ENCODE measurements at regions not wholly inside any gene's neighbourhood (a gene's known extent, or its start where the extent isn't known, plus 50 kb on each side); places are given as distances from the start of the nearest gene placed in this dataset.

DNA sequence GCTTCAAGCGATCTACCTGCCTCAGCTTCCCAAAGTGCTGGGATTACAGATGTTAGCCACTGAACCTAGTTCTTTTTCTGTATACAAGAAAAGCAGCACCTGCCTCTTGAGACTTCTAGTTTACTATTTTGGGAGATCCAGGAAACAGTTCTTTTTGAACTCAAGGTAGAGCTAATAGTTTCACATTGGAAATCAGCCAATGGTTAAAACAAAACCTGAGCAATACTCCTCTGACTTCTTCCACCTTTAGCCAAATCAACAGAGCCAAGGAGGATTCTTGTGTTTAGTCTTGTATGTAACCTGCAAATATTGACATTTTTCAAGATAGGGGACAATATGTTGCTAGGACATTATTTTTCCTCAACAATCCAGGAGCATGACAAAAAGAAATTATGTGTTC, 349.4 kb downstream of the SH3GL2 start:
- in situ Hi-C loops (cut with MboI; ENCODE audit: low pct_unique_long_range_greater_than_20kb, low sequenced_read_pairs, unreplicated experiment) = no loop called here
- TF ChIP-seq, protein P1, sequence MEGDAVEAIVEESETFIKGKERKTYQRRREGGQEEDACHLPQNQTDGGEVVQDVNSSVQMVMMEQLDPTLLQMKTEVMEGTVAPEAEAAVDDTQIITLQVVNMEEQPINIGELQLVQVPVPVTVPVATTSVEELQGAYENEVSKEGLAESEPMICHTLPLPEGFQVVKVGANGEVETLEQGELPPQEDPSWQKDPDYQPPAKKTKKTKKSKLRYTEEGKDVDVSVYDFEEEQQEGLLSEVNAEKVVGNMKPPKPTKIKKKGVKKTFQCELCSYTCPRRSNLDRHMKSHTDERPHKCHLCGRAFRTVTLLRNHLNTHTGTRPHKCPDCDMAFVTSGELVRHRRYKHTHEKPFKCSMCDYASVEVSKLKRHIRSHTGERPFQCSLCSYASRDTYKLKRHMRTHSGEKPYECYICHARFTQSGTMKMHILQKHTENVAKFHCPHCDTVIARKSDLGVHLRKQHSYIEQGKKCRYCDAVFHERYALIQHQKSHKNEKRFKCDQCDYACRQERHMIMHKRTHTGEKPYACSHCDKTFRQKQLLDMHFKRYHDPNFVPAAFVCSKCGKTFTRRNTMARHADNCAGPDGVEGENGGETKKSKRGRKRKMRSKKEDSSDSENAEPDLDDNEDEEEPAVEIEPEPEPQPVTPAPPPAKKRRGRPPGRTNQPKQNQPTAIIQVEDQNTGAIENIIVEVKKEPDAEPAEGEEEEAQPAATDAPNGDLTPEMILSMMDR (IDR thresholded peaks at IDR 0.05; ENCODE audit: extremely low read depth, insufficient read depth, missing control alignments) = no peak
- no peak for DNase-seq (ENCODE audit: low spot score)

DNA sequence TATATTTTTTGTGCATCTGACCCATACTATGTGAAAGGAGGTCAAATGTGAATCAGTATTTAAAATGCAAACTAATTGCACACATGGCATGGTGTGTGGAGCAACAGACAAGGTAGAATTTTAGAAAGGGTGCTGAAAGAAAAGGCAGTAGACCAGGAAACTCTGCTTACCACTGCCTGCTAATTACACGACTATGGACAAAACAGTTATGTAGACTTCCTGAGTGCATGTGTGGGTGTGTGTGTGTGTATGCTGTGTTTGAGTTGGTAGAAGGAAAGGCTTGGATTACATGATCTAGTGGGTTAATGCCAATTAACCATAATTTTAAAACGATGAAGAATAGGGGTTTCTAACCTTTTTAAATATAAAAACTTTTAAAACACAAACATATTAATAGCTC, 349.9 kb downstream of the SH3GL2 start:
- TF ChIP-seq, protein P1 (IDR thresholded peaks at IDR 0.05; ENCODE audit: extremely low read depth, insufficient read depth, missing control alignments) = no peak
- no peak for DNase-seq (ENCODE audit: low spot score)
- in situ Hi-C loops (cut with MboI; ENCODE audit: low pct_unique_long_range_greater_than_20kb, low sequenced_read_pairs, unreplicated experiment) = no loop called here

DNA sequence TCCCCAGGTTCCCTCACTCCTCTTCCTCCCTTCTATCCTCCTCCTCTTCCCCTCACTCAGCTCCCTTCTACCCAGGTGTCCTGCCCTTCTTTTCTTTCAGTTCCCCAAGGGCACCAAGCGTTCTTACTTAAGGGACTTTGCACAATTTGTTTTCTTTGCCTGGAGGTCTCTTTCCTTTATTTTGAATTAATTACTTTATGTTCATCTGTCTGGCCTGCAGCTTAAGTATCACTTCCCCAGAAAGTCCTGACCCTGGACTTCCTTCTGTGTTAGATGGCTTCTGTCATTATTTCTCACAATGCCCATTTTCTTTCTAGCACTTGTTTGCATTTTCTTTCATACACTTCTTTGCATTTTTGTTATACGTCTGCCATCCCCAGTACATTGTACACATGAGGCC, 350.6 kb downstream of the SH3GL2 start:
- in situ Hi-C loops (cut with MboI; ENCODE audit: low pct_unique_long_range_greater_than_20kb, low sequenced_read_pairs, unreplicated experiment) = no loop called here
- TF ChIP-seq, protein P1 (IDR thresholded peaks at IDR 0.05; ENCODE audit: extremely low read depth, insufficient read depth, missing control alignments) = no peak
- no peak for DNase-seq (ENCODE audit: low spot score)

DNA sequence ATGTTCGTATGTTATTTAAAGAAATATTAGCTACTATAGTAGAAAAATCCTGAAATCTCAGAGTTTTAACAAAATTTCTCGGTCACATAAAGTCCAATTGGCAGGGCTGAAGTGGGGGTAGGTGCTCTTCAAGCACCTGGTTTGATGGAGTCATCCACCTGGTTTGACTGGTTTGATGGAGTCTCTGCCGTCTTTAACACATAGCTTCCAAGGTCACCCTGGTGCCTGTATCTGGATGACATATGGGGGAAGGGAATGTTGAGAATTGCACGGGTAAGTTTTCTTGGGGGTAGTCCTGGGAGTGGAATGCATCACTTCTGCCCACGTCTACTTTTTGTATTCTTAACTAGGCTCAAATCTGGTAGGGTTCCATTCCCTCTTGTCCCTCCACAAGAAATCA, 351.2 kb downstream of the SH3GL2 start:
- DNase-seq (ENCODE audit: low spot score) = no peak
- in situ Hi-C loops (cut with MboI; ENCODE audit: low pct_unique_long_range_greater_than_20kb, low sequenced_read_pairs, unreplicated experiment) = no loop called here
- TF ChIP-seq, protein P1 (IDR thresholded peaks at IDR 0.05; ENCODE audit: extremely low read depth, insufficient read depth, missing control alignments) = no peak

DNA sequence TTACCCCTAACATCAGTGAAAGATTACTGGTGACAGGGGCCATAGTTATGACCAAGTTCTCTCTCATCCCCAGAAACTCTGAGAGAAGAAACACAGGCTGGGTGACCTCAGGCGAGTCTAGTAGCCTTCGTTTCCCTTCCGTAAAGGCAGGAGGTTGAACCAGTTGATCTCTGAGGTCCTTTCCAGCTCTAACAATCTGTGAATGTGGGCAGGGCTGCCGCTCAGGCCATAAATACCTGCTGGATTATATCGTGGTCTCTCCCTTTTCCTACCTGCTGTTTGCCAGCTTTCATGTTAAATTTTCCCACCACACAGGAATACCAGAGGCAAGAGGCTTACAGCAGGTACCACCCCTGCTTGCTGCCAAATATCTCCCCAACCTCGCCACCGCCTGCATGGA, 357.5 kb downstream of the SH3GL2 start:
- DNase-seq (ENCODE audit: low spot score) = no peak

DNA sequence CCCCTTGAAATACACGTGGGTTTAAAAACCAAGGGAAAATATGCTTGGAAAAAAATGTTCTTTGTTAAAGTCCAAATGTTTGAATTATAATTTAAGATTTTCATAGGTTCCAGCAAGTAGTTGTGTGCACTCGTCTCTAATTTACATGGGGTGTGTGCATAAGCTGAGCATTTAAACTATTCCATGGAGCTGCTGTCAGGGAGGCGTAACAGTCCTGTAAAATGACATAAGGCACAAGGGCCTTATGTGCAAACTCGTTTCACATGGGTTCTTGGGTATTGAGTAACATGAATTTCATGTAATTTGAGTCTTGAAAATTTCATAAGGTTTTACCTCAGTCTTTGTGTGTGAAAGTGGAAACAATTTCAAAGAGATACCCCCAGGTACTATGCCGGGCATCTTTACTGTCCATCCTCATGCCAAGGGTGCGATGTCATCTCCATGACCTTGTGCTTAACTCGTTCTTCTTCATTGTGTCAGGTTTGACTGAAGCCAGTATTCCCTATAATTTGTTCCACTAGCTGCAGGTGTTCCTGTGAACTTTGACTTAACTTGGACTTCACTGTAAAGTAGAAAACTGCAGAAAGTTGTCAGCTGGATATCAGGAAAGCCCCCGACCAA, 359.3 kb downstream of the SH3GL2 start:
- in situ Hi-C loops (cut with MboI; ENCODE audit: low pct_unique_long_range_greater_than_20kb, low sequenced_read_pairs, unreplicated experiment) = no loop called here
- TF ChIP-seq, protein P1 (IDR thresholded peaks at IDR 0.05; ENCODE audit: extremely low read depth, insufficient read depth, missing control alignments) = no peak
- no peak for DNase-seq (ENCODE audit: low spot score)

More for the DNA sequence above, 357.5 kb downstream of the SH3GL2 start:
- TF ChIP-seq, protein P1 (IDR thresholded peaks at IDR 0.05; ENCODE audit: extremely low read depth, insufficient read depth, missing control alignments) = no peak
- in situ Hi-C loops (cut with MboI; ENCODE audit: low pct_unique_long_range_greater_than_20kb, low sequenced_read_pairs, unreplicated experiment) = no loop called here

All from GM13977 (cell line).